ENCODE measurements at regions not wholly inside any gene's neighbourhood (a gene's known extent, or its start where the extent isn't known, plus 50 kb on each side); places are given as distances from the start of the nearest gene placed in this dataset.

DNA sequence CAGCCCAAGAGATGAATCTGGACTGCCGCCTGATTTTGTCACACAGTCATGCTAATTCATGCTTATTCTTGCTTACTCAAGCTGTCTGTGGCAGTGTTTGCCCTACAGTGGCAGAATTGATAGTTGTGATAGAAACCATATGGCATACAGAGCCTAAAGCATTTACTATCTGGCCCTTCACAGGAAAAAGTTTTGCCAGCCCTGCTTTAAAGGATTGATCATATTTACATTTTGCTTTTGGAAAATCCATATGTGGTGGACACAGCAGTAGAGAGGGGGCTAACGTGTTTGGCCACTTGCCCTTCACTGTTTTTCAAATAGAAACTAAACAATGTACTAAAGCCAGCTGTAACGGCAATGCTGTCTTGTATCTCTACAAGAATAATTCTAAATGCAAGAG, 974.0 kb upstream of the GHITM start:
- no peak for TF ChIP-seq EZH2 (IDR thresholded peaks at IDR 0.05; ENCODE audit: insufficient read depth, low read length)
- TF ChIP-seq, protein P1, sequence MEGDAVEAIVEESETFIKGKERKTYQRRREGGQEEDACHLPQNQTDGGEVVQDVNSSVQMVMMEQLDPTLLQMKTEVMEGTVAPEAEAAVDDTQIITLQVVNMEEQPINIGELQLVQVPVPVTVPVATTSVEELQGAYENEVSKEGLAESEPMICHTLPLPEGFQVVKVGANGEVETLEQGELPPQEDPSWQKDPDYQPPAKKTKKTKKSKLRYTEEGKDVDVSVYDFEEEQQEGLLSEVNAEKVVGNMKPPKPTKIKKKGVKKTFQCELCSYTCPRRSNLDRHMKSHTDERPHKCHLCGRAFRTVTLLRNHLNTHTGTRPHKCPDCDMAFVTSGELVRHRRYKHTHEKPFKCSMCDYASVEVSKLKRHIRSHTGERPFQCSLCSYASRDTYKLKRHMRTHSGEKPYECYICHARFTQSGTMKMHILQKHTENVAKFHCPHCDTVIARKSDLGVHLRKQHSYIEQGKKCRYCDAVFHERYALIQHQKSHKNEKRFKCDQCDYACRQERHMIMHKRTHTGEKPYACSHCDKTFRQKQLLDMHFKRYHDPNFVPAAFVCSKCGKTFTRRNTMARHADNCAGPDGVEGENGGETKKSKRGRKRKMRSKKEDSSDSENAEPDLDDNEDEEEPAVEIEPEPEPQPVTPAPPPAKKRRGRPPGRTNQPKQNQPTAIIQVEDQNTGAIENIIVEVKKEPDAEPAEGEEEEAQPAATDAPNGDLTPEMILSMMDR (IDR thresholded peaks at IDR 0.05; ENCODE audit: insufficient read depth, low read depth, low read length), result no peak
